ENCODE measurements at regions not wholly inside any gene's neighbourhood (a gene's known extent, or its start where the extent isn't known, plus 50 kb on each side); places are given as distances from the start of the nearest gene placed in this dataset.

- TF ChIP-seq JUND (IDR thresholded peaks at IDR 0.05) (no peak), CTCF (IDR thresholded peaks at IDR 0.05; ENCODE audit: low read depth, low read length, missing input control) (no peak), RAD21 (IDR thresholded peaks at IDR 0.05) (no peak)
- TF ChIP-seq, protein P1, sequence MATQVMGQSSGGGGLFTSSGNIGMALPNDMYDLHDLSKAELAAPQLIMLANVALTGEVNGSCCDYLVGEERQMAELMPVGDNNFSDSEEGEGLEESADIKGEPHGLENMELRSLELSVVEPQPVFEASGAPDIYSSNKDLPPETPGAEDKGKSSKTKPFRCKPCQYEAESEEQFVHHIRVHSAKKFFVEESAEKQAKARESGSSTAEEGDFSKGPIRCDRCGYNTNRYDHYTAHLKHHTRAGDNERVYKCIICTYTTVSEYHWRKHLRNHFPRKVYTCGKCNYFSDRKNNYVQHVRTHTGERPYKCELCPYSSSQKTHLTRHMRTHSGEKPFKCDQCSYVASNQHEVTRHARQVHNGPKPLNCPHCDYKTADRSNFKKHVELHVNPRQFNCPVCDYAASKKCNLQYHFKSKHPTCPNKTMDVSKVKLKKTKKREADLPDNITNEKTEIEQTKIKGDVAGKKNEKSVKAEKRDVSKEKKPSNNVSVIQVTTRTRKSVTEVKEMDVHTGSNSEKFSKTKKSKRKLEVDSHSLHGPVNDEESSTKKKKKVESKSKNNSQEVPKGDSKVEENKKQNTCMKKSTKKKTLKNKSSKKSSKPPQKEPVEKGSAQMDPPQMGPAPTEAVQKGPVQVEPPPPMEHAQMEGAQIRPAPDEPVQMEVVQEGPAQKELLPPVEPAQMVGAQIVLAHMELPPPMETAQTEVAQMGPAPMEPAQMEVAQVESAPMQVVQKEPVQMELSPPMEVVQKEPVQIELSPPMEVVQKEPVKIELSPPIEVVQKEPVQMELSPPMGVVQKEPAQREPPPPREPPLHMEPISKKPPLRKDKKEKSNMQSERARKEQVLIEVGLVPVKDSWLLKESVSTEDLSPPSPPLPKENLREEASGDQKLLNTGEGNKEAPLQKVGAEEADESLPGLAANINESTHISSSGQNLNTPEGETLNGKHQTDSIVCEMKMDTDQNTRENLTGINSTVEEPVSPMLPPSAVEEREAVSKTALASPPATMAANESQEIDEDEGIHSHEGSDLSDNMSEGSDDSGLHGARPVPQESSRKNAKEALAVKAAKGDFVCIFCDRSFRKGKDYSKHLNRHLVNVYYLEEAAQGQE (IDR thresholded peaks at IDR 0.05) = no peak
Measured at GRCh38 chr9:108015690-108016089, 526.1 kb upstream of the KLF4 start.
